H9 (cell line): ENCODE measurements at regions not wholly inside any gene's neighbourhood (a gene's known extent, or its start where the extent isn't known, plus 50 kb on each side); places are given as distances from the start of the nearest gene placed in this dataset.

Experiments
- DNase-seq: peaks from one replicate; pipeline ENCODE4 v3.0.0-alpha.2; 2017
- H2AFZ ChIP-seq: one replicate; pipeline ENCODE4 v1.6.1; 2013; ENCODE audit warnings: mild to moderate bottlenecking, low read length, control low read depth, moderate library complexity
- H2AK5ac ChIP-seq: 2 replicates; pipeline ENCODE4 v1.6.1; 2013; ENCODE audit warnings: low read length, control low read depth, mixed read lengths; ENCODE audit not compliant: insufficient read length
- H2BK120ac ChIP-seq: one replicate; pipeline ENCODE4 v1.6.1; 2013; ENCODE audit warnings: low read depth, mild to moderate bottlenecking, low read length, control low read depth, inconsistent platforms; ENCODE audit not compliant: poor library complexity, severe bottlenecking
- H2BK12ac ChIP-seq: 2 replicates; pipeline ENCODE4 v1.6.1; 2013; ENCODE audit warnings: low read length, control low read depth, mixed read lengths, low read depth; ENCODE audit not compliant: insufficient read length
- H2BK15ac ChIP-seq: 2 replicates; pipeline ENCODE4 v1.6.1; 2013; ENCODE audit warnings: low read depth, low read length, control low read depth
- H2BK20ac ChIP-seq: one replicate; pipeline ENCODE4 v1.6.1; 2013; ENCODE audit warnings: low read depth, mild to moderate bottlenecking, low read length, control low read depth, inconsistent platforms; ENCODE audit not compliant: poor library complexity, severe bottlenecking
- H2BK5ac ChIP-seq: 2 replicates; pipeline ENCODE4 v1.6.1; 2013; ENCODE audit warnings: low read length, control low read depth, mixed read lengths; ENCODE audit not compliant: insufficient read length
- H3K14ac ChIP-seq: 2 replicates; pipeline ENCODE4 v1.6.1; 2013; ENCODE audit warnings: low read length, control low read depth; ENCODE audit not compliant: insufficient read depth
- H3K18ac ChIP-seq: 2 replicates; pipeline ENCODE4 v1.6.1; 2013; ENCODE audit warnings: low read depth, mild to moderate bottlenecking, mixed read lengths, low read length, control low read depth; ENCODE audit not compliant: insufficient read length
- H3K23ac ChIP-seq: 2 replicates; pipeline ENCODE4 v1.6.1; 2013; ENCODE audit warnings: low read length, control low read depth, mixed read lengths, low read depth; ENCODE audit not compliant: insufficient read length
- H3K23me2 ChIP-seq: 2 replicates; pipeline ENCODE4 v1.6.1; 2013; ENCODE audit warnings: low read depth, mild to moderate bottlenecking, mixed read lengths, low read length, control low read depth; ENCODE audit not compliant: insufficient read length, poor library complexity, severe bottlenecking
- H3K27ac ChIP-seq: 2 replicates; pipeline ENCODE4 v1.5.1; 2013; ENCODE audit warnings: low read length, control low read depth, mixed read lengths, low read depth; ENCODE audit not compliant: insufficient read length
- H3K27me3 ChIP-seq: 2 replicates; pipeline ENCODE4 v1.6.1; 2013; ENCODE audit warnings: low read length, control low read depth, inconsistent platforms; ENCODE audit not compliant: insufficient read depth
- H3K4ac ChIP-seq: 2 replicates; pipeline ENCODE4 v1.6.1; 2013; ENCODE audit warnings: low read depth, mild to moderate bottlenecking, control low read depth, inconsistent platforms, low read length, moderate library complexity
- H3K4me1 ChIP-seq: 2 replicates; pipeline ENCODE4 v1.6.1; 2013; ENCODE audit warnings: low read length, control low read depth, inconsistent platforms; ENCODE audit not compliant: insufficient read depth
- H3K4me2 ChIP-seq: 2 replicates; pipeline ENCODE4 v1.6.1; 2013; ENCODE audit warnings: low read length, control low read depth, mixed read lengths; ENCODE audit not compliant: insufficient read length, insufficient read depth
- H3K56ac ChIP-seq: 2 replicates; pipeline ENCODE4 v1.6.1; 2013; ENCODE audit warnings: low read depth, mild to moderate bottlenecking, mixed read lengths, low read length, control low read depth; ENCODE audit not compliant: insufficient read length
- H3K79me1 ChIP-seq: 2 replicates; pipeline ENCODE4 v1.6.1; 2013; ENCODE audit warnings: low read depth, mild to moderate bottlenecking, moderate library complexity, low read length, control low read depth, inconsistent platforms; ENCODE audit not compliant: insufficient read depth, poor library complexity, severe bottlenecking
- H3K79me2 ChIP-seq: 2 replicates; pipeline ENCODE4 v1.6.1; 2013; ENCODE audit warnings: low read length, control low read depth, inconsistent platforms; ENCODE audit not compliant: insufficient read depth
- H3K9ac ChIP-seq: 2 replicates; pipeline ENCODE4 v1.6.1; 2013; ENCODE audit warnings: low read length, control low read depth, mixed read lengths; ENCODE audit not compliant: insufficient read length; ENCODE audit errors: extremely low read depth
- H3K9me3 ChIP-seq: one replicate; pipeline ENCODE4 v1.6.1; 2013; ENCODE audit warnings: low read depth, low read length, inconsistent platforms; ENCODE audit not compliant: control insufficient read depth
- H3T11ph ChIP-seq: one replicate; pipeline ENCODE4 v1.6.1; 2013; ENCODE audit warnings: mild to moderate bottlenecking, low read length, control low read depth, inconsistent platforms
- H4K20me1 ChIP-seq: one replicate; pipeline ENCODE4 v1.6.1; 2013; ENCODE audit not compliant: control insufficient read depth, insufficient read length, insufficient read depth
- H4K5ac ChIP-seq: 2 replicates; pipeline ENCODE4 v1.6.1; 2013; ENCODE audit warnings: low read depth, mild to moderate bottlenecking, mixed read lengths, low read length, control low read depth; ENCODE audit not compliant: insufficient read length
- H4K8ac ChIP-seq: replicated peaks from 2 replicates; pipeline ENCODE4 v1.6.1; 2013; ENCODE audit warnings: low read length, control low read depth, mixed read lengths, low read depth; ENCODE audit not compliant: insufficient read length
- H4K91ac ChIP-seq: 2 replicates; pipeline ENCODE4 v1.6.1; 2013; ENCODE audit warnings: low read depth, mild to moderate bottlenecking, moderate library complexity, mixed read lengths, low read length, control low read depth; ENCODE audit not compliant: insufficient read length
- H3K27ac Mint-ChIP-seq, 3 experiments: 2 replicates in 2 of 3; 3 replicates in 1 of 3; pipeline ENCODE4 v1.8.0; 2020 to 2021; ENCODE audit warnings: mixed read lengths in 3 of 3, mild to moderate bottlenecking in 1 of 3, moderate library complexity in 1 of 3
- H3K27me3 Mint-ChIP-seq: 2 replicates; pipeline ENCODE4 v1.8.0; 2021; ENCODE audit warnings: low read depth, mild to moderate bottlenecking, moderate library complexity, mixed read lengths
- H3K36me3 Mint-ChIP-seq, 3 experiments: 2 replicates in 2 of 3; 3 replicates in 1 of 3; pipeline ENCODE4 v1.8.0; 2020 to 2021; ENCODE audit warnings: low read depth in 3 of 3, mixed read lengths in 3 of 3; ENCODE audit not compliant: insufficient read depth in 1 of 3
- H3K4me1 Mint-ChIP-seq, 2 experiments: 2 replicates each; pipeline ENCODE4 v1.8.0; 2020; ENCODE audit warnings: mixed read lengths in 2 of 2
- H3K4me3 Mint-ChIP-seq, 2 experiments: 2 replicates in 1 of 2; 3 replicates in 1 of 2; pipeline ENCODE4 v1.8.0; 2020 to 2021; ENCODE audit warnings: mild to moderate bottlenecking in 2 of 2, mixed read lengths in 2 of 2, moderate library complexity in 1 of 2
- H3K9me3 Mint-ChIP-seq, 2 experiments: 2 replicates in 1 of 2; 3 replicates in 1 of 2; pipeline ENCODE4 v1.8.0; 2020; ENCODE audit warnings: mild to moderate bottlenecking in 2 of 2, mixed read lengths in 2 of 2, moderate library complexity in 1 of 2
- CTCF ChIP-seq: fragments of 200-600 bp; sonication (generic); conservative IDR thresholded peaks from 3 replicates; pipeline ENCODE4 v1.8.0; 2021; ENCODE audit warnings: antibody characterized with exemption, mild to moderate bottlenecking
- WGBS: extraction: QIAGEN DNeasy Blood & Tissue Kit; methylation state at CpG from one replicate; pipeline ENCODE4 v1.1.7; 2013; ENCODE audit warnings: missing lambda C conversion rate, low lambda C conversion rate, mixed read lengths; ENCODE audit not compliant: insufficient read length; ENCODE audit errors: extremely low coverage; 5-methylcytosine and 5-hydroxymethylcytosine counted together

DNA sequence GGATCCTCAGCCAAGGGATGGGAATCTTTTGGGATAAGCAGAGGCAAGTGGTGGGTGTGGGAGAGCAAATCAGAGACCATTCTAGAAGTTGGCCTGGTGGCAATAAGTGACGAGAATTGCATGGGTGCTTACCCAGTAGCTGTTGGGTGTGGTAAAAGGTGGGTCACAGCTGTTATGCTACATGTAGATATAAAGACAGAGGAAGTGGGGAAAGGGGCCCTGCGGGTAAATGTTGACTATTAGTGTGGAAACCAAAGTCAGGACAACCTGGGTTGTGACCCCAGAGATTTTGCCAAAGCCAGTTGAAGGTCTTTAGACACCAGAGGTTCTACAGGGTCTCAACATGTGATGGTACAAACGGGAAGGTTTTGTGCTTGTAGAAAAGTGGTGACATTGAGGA, 443.6 kb upstream of the HNRNPA3 start:
- H2BK120ac ChIP-seq = no peak overlapping the region
- no peak overlapping the region for H3T11ph ChIP-seq
- H3K4me2 ChIP-seq = no peak overlapping the region
- H3K27ac Mint-ChIP-seq = 0 out of 7 replicates have a peak overlapping the region, but pooled peaks of 1 of the 3 experiments have one; percentile 16
- H3K18ac ChIP-seq = no peak overlapping the region
- no peaks in the 10 kb centered on the region for H4K20me1 ChIP-seq
- peaks cover 9% of the 10 kb centered on the region for H3K27me3 Mint-ChIP-seq
- H3K36me3 Mint-ChIP-seq = peaks cover 26 to 36% (median 28%) of the 10 kb centered on the region in 3 experiments
- H3K56ac ChIP-seq = no peak overlapping the region
- H3K27ac ChIP-seq = no peak overlapping the region
- no peak overlapping the region for H4K8ac ChIP-seq
- no peak for TF ChIP-seq CTCF
- no peak overlapping the region for H3K23ac ChIP-seq
- H4K91ac ChIP-seq = no peak overlapping the region
- H2BK20ac ChIP-seq = no peak overlapping the region
- H3K9me3 Mint-ChIP-seq = peaks cover 29 to 32% of the 10 kb centered on the region in 2 experiments
- H3K27me3 ChIP-seq = no peaks in the 10 kb centered on the region
- H3K9ac ChIP-seq = no peak overlapping the region
- H3K9me3 ChIP-seq = peaks cover 15% of the 10 kb centered on the region
- no CpG with 5 or more reads among the region's 3 CpGs for WGBS
- no peaks in the 10 kb centered on the region for H3K23me2 ChIP-seq
- H2BK12ac ChIP-seq = no peak overlapping the region
- no peaks in the 10 kb centered on the region for H3K79me2 ChIP-seq
- no peak overlapping the region for H2BK5ac ChIP-seq
- peaks cover 9% of the 10 kb centered on the region for H3K4me1 ChIP-seq
- no peak overlapping the region for H3K14ac ChIP-seq
- no peak overlapping the region for H3K4ac ChIP-seq
- no peaks in the 10 kb centered on the region for H3K79me1 ChIP-seq
- H2AK5ac ChIP-seq = no peak overlapping the region
- no peak overlapping the region for H2AFZ ChIP-seq
- peaks cover 27 to 32% of the 10 kb centered on the region in 2 experiments for H3K4me1 Mint-ChIP-seq
- H2BK15ac ChIP-seq = no peak overlapping the region
- H3K4me3 Mint-ChIP-seq = no peak overlapping the region
- H4K5ac ChIP-seq = no peak overlapping the region
- DNase-seq = no peak
